ENCODE measurements at regions not wholly inside any gene's neighbourhood (a gene's known extent, or its start where the extent isn't known, plus 50 kb on each side); places are given as distances from the start of the nearest gene placed in this dataset.

DNA sequence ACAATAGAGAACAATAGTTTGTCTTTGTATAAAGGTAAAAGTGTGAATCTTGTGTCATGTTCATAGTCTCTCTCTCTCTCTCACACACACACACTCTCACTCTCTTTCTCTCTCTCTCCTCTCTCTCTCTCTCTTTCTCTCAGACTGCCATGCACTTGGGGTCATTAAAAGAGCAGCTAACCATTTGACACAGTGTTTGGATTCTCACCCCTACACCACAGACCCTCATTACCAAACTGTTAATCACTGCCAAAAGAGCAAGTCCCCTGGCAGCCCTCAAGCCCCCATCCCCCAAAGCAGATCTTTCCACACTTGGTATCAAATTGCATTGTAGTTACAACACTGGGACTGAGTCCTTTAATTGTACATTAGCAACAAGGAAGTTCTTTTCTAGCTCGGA is 305.8 kb upstream of the RSPO3 start:
- no peak overlapping the region for H3K18ac ChIP-seq (ENCODE audit: insufficient read length, low read depth, low read length)
- peak overlapping the region in 2 of 3 experiments; percentile 13 to 16; a peak in 3 of 7 replicates for H3K27ac Mint-ChIP-seq
- no peak overlapping the region for H3K4me2 ChIP-seq (ENCODE audit: insufficient read depth, insufficient read length, low read length)
- no peaks in the 10 kb centered on the region for H3K79me2 ChIP-seq (ENCODE audit: insufficient read depth, low read length)
- no peak overlapping the region for H3K4ac ChIP-seq (ENCODE audit: low read depth, low read length)
- no peaks in the 10 kb centered on the region for H3K36me3 Mint-ChIP-seq (ENCODE audit: insufficient read depth in 1 of 3, low read depth in 3 of 3)
- H3K4me3 Mint-ChIP-seq: no peak overlapping the region
- no peaks in the 10 kb centered on the region for H3K9me3 Mint-ChIP-seq
- H4K20me1 ChIP-seq (ENCODE audit: control insufficient read depth, insufficient read depth, insufficient read length): no peaks in the 10 kb centered on the region
- TF ChIP-seq, protein P1, sequence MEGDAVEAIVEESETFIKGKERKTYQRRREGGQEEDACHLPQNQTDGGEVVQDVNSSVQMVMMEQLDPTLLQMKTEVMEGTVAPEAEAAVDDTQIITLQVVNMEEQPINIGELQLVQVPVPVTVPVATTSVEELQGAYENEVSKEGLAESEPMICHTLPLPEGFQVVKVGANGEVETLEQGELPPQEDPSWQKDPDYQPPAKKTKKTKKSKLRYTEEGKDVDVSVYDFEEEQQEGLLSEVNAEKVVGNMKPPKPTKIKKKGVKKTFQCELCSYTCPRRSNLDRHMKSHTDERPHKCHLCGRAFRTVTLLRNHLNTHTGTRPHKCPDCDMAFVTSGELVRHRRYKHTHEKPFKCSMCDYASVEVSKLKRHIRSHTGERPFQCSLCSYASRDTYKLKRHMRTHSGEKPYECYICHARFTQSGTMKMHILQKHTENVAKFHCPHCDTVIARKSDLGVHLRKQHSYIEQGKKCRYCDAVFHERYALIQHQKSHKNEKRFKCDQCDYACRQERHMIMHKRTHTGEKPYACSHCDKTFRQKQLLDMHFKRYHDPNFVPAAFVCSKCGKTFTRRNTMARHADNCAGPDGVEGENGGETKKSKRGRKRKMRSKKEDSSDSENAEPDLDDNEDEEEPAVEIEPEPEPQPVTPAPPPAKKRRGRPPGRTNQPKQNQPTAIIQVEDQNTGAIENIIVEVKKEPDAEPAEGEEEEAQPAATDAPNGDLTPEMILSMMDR (conservative IDR thresholded peaks at IDR 0.05): no peak
- no peak overlapping the region for H2BK15ac ChIP-seq (ENCODE audit: low read depth, low read length)
- no peaks in the 10 kb centered on the region; the same call in 1 of the 2 replicates for H3K27me3 Mint-ChIP-seq (ENCODE audit: low read depth)
- H4K91ac ChIP-seq (ENCODE audit: insufficient read length, low read depth, low read length): no peak overlapping the region
- no peak overlapping the region for H3K23ac ChIP-seq (ENCODE audit: insufficient read length, low read depth, low read length)
- H3K4me1 ChIP-seq (ENCODE audit: insufficient read depth, low read length): no peaks in the 10 kb centered on the region
- H3K27ac ChIP-seq (ENCODE audit: insufficient read length, low read depth, low read length): no peak overlapping the region
- no peak overlapping the region for H2AK5ac ChIP-seq (ENCODE audit: insufficient read length, low read length)
- no peak overlapping the region for H3T11ph ChIP-seq (ENCODE audit: low read length)
- H3K56ac ChIP-seq (ENCODE audit: insufficient read length, low read depth, low read length): no peak overlapping the region
- no peak overlapping the region for H3K14ac ChIP-seq (ENCODE audit: insufficient read depth, low read length)
- no peak overlapping the region for H2AFZ ChIP-seq (ENCODE audit: low read length)
- no peak overlapping the region for H3K9ac ChIP-seq (ENCODE audit: extremely low read depth, insufficient read length, low read length)
- no peak overlapping the region for H2BK12ac ChIP-seq (ENCODE audit: insufficient read length, low read depth, low read length)
- H2BK20ac ChIP-seq (ENCODE audit: low read depth, low read length, poor library complexity, severe bottlenecking): no peak overlapping the region
- no peaks in the 10 kb centered on the region for H3K23me2 ChIP-seq (ENCODE audit: insufficient read length, low read depth, low read length, poor library complexity, severe bottlenecking)
- H3K4me1 Mint-ChIP-seq: peaks cover 5% of the 10 kb centered on the region in 2 experiments
- no peak overlapping the region for H2BK120ac ChIP-seq (ENCODE audit: low read depth, low read length, poor library complexity, severe bottlenecking)
- no CpG with 5 or more reads among the region's 1 CpG for WGBS (ENCODE audit: extremely low coverage, insufficient read length, low lambda C conversion rate)
- no peaks in the 10 kb centered on the region for H3K27me3 ChIP-seq (ENCODE audit: insufficient read depth, low read length)
- H4K5ac ChIP-seq (ENCODE audit: insufficient read length, low read depth, low read length): no peak overlapping the region
- H3K9me3 ChIP-seq (ENCODE audit: control insufficient read depth, low read depth, low read length): no peaks in the 10 kb centered on the region
- no peak overlapping the region for H4K8ac ChIP-seq (replicated peaks; ENCODE audit: insufficient read length, low read depth, low read length)
- no peaks in the 10 kb centered on the region for H3K79me1 ChIP-seq (ENCODE audit: insufficient read depth, low read depth, low read length, poor library complexity, severe bottlenecking)
- H2BK5ac ChIP-seq (ENCODE audit: insufficient read length, low read length): no peak overlapping the region
- DNase-seq: no peak

Data from H9 (cell line).